NB4 (cell line): ENCODE measurements at regions not wholly inside any gene's neighbourhood (a gene's known extent, or its start where the extent isn't known, plus 50 kb on each side); places are given as distances from the start of the nearest gene placed in this dataset.

Source experiments
- POLR2A ChIP-seq: IDR thresholded peaks from 2 replicates; pipeline ENCODE4 v1.6.1; 2011; ENCODE audit warnings: mild to moderate bottlenecking; ENCODE audit not compliant: insufficient read length; ENCODE audit errors: extremely low read depth
- TF ChIP-seq, protein P1 (sequence below): IDR thresholded peaks from one replicate; pipeline ENCODE4 v1.5.1; 2012; ENCODE audit warnings: low read depth, low read length
- TF ChIP-seq, protein P2 (sequence below): IDR thresholded peaks from 2 replicates; pipeline ENCODE4 v1.6.1; 2011; ENCODE audit warnings: low read depth, low read length

DNA sequence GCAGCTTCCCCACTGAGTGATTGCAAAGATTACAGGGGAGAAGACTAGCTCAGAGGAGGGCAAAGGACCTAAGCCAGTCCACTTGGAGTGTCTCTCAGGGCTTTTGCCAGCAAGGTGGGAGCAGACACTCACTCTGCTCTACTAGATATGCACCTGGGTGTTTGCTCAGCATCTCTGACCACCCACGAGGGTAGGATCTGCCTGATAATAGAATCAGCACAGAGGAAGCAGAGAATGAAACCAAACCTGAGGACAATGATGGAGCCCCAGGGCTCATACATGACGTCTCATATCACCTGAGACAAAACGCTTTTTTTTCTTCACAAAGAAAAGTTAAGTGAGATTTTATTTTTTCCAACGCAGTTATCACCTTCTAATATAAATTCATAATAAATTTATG, 79.4 kb downstream of the RRAGC start:
- TF ChIP-seq POLR2A = no peak
- TF ChIP-seq, protein P1, sequence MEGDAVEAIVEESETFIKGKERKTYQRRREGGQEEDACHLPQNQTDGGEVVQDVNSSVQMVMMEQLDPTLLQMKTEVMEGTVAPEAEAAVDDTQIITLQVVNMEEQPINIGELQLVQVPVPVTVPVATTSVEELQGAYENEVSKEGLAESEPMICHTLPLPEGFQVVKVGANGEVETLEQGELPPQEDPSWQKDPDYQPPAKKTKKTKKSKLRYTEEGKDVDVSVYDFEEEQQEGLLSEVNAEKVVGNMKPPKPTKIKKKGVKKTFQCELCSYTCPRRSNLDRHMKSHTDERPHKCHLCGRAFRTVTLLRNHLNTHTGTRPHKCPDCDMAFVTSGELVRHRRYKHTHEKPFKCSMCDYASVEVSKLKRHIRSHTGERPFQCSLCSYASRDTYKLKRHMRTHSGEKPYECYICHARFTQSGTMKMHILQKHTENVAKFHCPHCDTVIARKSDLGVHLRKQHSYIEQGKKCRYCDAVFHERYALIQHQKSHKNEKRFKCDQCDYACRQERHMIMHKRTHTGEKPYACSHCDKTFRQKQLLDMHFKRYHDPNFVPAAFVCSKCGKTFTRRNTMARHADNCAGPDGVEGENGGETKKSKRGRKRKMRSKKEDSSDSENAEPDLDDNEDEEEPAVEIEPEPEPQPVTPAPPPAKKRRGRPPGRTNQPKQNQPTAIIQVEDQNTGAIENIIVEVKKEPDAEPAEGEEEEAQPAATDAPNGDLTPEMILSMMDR = no peak
- TF ChIP-seq, protein P2, sequence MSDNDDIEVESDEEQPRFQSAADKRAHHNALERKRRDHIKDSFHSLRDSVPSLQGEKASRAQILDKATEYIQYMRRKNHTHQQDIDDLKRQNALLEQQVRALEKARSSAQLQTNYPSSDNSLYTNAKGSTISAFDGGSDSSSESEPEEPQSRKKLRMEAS = no peak
